ENCODE measurements at regions not wholly inside any gene's neighbourhood (a gene's known extent, or its start where the extent isn't known, plus 50 kb on each side); places are given as distances from the start of the nearest gene placed in this dataset.

GRCh38 chr13:87459419-87459818 lies 211.8 kb upstream of the SLITRK5 start:
- TF ChIP-seq, protein P1, sequence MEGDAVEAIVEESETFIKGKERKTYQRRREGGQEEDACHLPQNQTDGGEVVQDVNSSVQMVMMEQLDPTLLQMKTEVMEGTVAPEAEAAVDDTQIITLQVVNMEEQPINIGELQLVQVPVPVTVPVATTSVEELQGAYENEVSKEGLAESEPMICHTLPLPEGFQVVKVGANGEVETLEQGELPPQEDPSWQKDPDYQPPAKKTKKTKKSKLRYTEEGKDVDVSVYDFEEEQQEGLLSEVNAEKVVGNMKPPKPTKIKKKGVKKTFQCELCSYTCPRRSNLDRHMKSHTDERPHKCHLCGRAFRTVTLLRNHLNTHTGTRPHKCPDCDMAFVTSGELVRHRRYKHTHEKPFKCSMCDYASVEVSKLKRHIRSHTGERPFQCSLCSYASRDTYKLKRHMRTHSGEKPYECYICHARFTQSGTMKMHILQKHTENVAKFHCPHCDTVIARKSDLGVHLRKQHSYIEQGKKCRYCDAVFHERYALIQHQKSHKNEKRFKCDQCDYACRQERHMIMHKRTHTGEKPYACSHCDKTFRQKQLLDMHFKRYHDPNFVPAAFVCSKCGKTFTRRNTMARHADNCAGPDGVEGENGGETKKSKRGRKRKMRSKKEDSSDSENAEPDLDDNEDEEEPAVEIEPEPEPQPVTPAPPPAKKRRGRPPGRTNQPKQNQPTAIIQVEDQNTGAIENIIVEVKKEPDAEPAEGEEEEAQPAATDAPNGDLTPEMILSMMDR (IDR thresholded peaks at IDR 0.05), result no peak
- TF ChIP-seq POLR2A (IDR thresholded peaks at IDR 0.05) (no peak), EP300 (IDR thresholded peaks at IDR 0.05) (no peak), POLR2AphosphoS5 (IDR thresholded peaks at IDR 0.05) (no peak)

Measured in sigmoid colon (tissue), 4 donors.